ENCODE measurements at regions not wholly inside any gene's neighbourhood (a gene's known extent, or its start where the extent isn't known, plus 50 kb on each side); places are given as distances from the start of the nearest gene placed in this dataset.

DNA sequence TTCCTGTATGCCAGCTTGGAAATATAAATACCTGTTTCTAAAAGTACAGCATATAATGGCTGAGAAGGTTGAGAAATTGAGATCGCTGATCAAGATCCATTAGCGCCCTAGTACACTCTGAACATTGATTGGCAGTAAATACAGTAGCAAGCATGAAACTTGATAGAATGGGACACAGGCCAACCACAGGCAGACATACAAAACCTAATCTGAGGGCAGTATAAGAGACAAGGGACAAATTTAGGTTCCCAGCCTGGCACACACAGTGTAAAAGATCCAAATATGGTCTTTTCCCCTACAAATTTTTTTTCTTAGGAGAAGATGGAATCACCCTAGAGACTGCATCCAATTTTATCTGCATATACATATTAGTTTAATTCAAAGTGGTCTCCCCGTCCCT is 126.5 kb upstream of the ARHGAP42 start:
- H3K36me3 ChIP-seq (ENCODE audit: control insufficient read depth in 1 of 2, insufficient read depth in 2 of 2, low read length in 2 of 2) = no peaks in the 10 kb centered on the region
- H3K9ac ChIP-seq (ENCODE audit: low read length) = no peak overlapping the region
- no peak overlapping the region for H3K4me3 ChIP-seq (ENCODE audit: low read depth, low read length)
- no peaks in the 10 kb centered on the region for H3K79me1 ChIP-seq (ENCODE audit: low read length)
- no peak overlapping the region for H3K27ac ChIP-seq (ENCODE audit: low read depth, low read length)
- no peak overlapping the region for H2AK5ac ChIP-seq (ENCODE audit: low read length)
- no peak overlapping the region for H3K4ac ChIP-seq (ENCODE audit: low read depth, low read length)
- H3K4me1 ChIP-seq (ENCODE audit: control insufficient read depth in 1 of 2, insufficient read depth in 2 of 2, low read length in 2 of 2) = peaks cover 0 to 2% of the 10 kb centered on the region in 2 experiments
- no peak overlapping the region for H2BK12ac ChIP-seq (ENCODE audit: low read length)
- no peaks in the 10 kb centered on the region for H3K27me3 ChIP-seq (ENCODE audit: insufficient read depth, low read length)
- no CpG with 5 or more reads among the region's 3 CpGs for WGBS (ENCODE audit: extremely low coverage, insufficient coverage, insufficient read length)
- H3K18ac ChIP-seq (ENCODE audit: low read length) = no peak overlapping the region
- no peak overlapping the region for H2AFZ ChIP-seq (ENCODE audit: insufficient read depth, low read length, poor library complexity)
- peaks cover 1% of the 10 kb centered on the region for H3K9me3 ChIP-seq (ENCODE audit: insufficient read depth, low read depth, low read length)
- no peaks in the 10 kb centered on the region for H3K79me2 ChIP-seq (ENCODE audit: control insufficient read depth, insufficient read depth, low read length, poor library complexity)
- DNase-seq = no peak
- no peak overlapping the region for H3K14ac ChIP-seq (ENCODE audit: low read length)
- no peak overlapping the region for H4K12ac ChIP-seq (ENCODE audit: low read depth, low read length)
- no peak overlapping the region for H3K23ac ChIP-seq (ENCODE audit: low read length)
- no peak overlapping the region for H3K4me2 ChIP-seq (ENCODE audit: low read length)
- no peak overlapping the region for H4K91ac ChIP-seq (ENCODE audit: low read depth, low read length)
- H4K8ac ChIP-seq (ENCODE audit: low read depth, low read length) = no peak overlapping the region
- no peak overlapping the region for H2BK5ac ChIP-seq (ENCODE audit: low read depth, low read length, poor library complexity)
- no peak overlapping the region for H2BK120ac ChIP-seq (ENCODE audit: insufficient read depth, low read length, poor library complexity)

DNA sequence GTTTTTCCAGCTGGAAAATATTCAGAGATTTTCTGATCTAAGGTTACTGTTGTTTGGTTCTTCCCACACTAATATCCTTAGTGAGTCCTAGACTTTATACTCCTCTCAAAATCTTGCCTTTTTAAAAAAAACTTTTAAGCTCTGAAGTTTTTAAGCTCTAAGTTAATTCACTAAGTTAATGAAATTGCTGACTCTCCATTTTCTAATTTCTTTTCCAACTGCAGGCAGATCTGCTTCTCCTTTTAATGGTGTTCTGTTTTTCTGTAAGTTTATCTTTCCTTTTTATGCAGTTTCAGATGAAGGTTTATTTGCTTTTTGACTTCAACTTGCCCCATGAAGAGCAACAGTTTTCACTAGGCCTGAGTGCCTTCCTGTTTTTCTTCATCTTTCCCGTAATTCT is 125.8 kb upstream of the ARHGAP42 start:
- peaks cover 0 to 2% of the 10 kb centered on the region in 2 experiments for H3K4me1 ChIP-seq (ENCODE audit: control insufficient read depth in 1 of 2, insufficient read depth in 2 of 2, low read length in 2 of 2)
- H4K12ac ChIP-seq (ENCODE audit: low read depth, low read length) = no peak overlapping the region
- DNase-seq = no peak
- H3K36me3 ChIP-seq (ENCODE audit: control insufficient read depth in 1 of 2, insufficient read depth in 2 of 2, low read length in 2 of 2) = no peaks in the 10 kb centered on the region
- H4K8ac ChIP-seq (ENCODE audit: low read depth, low read length) = no peak overlapping the region
- no peak overlapping the region for H2AFZ ChIP-seq (ENCODE audit: insufficient read depth, low read length, poor library complexity)
- H2AK5ac ChIP-seq (ENCODE audit: low read length) = no peak overlapping the region
- H3K23ac ChIP-seq (ENCODE audit: low read length) = no peak overlapping the region
- H2BK5ac ChIP-seq (ENCODE audit: low read depth, low read length, poor library complexity) = no peak overlapping the region
- no peak overlapping the region for H2BK12ac ChIP-seq (ENCODE audit: low read length)
- H3K4me3 ChIP-seq (ENCODE audit: low read depth, low read length) = no peak overlapping the region
- no peaks in the 10 kb centered on the region for H3K79me2 ChIP-seq (ENCODE audit: control insufficient read depth, insufficient read depth, low read length, poor library complexity)
- WGBS (ENCODE audit: extremely low coverage, insufficient coverage, insufficient read length) = no CpG with 5 or more reads among the region's 1 CpG
- H3K9me3 ChIP-seq (ENCODE audit: insufficient read depth, low read depth, low read length) = peaks cover 1% of the 10 kb centered on the region
- H3K4me2 ChIP-seq (ENCODE audit: low read length) = no peak overlapping the region
- H3K4ac ChIP-seq (ENCODE audit: low read depth, low read length) = no peak overlapping the region
- no peaks in the 10 kb centered on the region for H3K27me3 ChIP-seq (ENCODE audit: insufficient read depth, low read length)
- H3K27ac ChIP-seq (ENCODE audit: low read depth, low read length) = no peak overlapping the region
- no peak overlapping the region for H3K14ac ChIP-seq (ENCODE audit: low read length)
- H3K9ac ChIP-seq (ENCODE audit: low read length) = no peak overlapping the region
- no peaks in the 10 kb centered on the region for H3K79me1 ChIP-seq (ENCODE audit: low read length)
- H2BK120ac ChIP-seq (ENCODE audit: insufficient read depth, low read length, poor library complexity) = no peak overlapping the region
- no peak overlapping the region for H4K91ac ChIP-seq (ENCODE audit: low read depth, low read length)
- H3K18ac ChIP-seq (ENCODE audit: low read length) = no peak overlapping the region

DNA sequence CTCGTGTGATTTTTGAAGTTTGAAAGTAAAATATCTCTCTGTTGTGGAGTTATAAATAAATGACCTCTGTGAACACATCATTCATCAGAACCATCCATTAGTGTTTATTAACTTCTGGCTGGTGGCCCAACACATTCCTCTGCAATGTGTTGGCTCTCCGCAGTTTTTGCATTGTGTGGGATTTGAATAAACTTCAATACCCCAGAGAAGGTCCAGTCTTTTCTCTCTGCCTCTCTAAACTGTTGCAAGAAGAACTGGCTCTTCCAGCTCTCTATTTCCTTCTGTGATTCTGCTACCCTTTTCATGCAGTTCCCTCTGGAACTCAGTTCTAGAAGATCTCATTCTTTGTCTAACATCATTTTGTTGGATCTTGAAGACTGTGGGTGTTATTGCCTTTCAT is 125.0 kb upstream of the ARHGAP42 start:
- peaks cover 0 to 2% of the 10 kb centered on the region in 2 experiments for H3K4me1 ChIP-seq (ENCODE audit: control insufficient read depth in 1 of 2, insufficient read depth in 2 of 2, low read length in 2 of 2)
- no peak overlapping the region for H2AFZ ChIP-seq (ENCODE audit: insufficient read depth, low read length, poor library complexity)
- H4K8ac ChIP-seq (ENCODE audit: low read depth, low read length) = no peak overlapping the region
- H3K14ac ChIP-seq (ENCODE audit: low read length) = no peak overlapping the region
- no peaks in the 10 kb centered on the region for H3K79me2 ChIP-seq (ENCODE audit: control insufficient read depth, insufficient read depth, low read length, poor library complexity)
- H3K27me3 ChIP-seq (ENCODE audit: insufficient read depth, low read length) = no peaks in the 10 kb centered on the region
- H3K9me3 ChIP-seq (ENCODE audit: insufficient read depth, low read depth, low read length) = peaks cover 1% of the 10 kb centered on the region
- H3K4ac ChIP-seq (ENCODE audit: low read depth, low read length) = no peak overlapping the region
- no peak for DNase-seq
- H2BK120ac ChIP-seq (ENCODE audit: insufficient read depth, low read length, poor library complexity) = no peak overlapping the region
- no CpG with 5 or more reads among the region's 2 CpGs for WGBS (ENCODE audit: extremely low coverage, insufficient coverage, insufficient read length)
- H3K23ac ChIP-seq (ENCODE audit: low read length) = no peak overlapping the region
- no peak overlapping the region for H3K18ac ChIP-seq (ENCODE audit: low read length)
- H2AK5ac ChIP-seq (ENCODE audit: low read length) = no peak overlapping the region
- H3K9ac ChIP-seq (ENCODE audit: low read length) = no peak overlapping the region
- no peaks in the 10 kb centered on the region for H3K79me1 ChIP-seq (ENCODE audit: low read length)
- no peak overlapping the region for H4K12ac ChIP-seq (ENCODE audit: low read depth, low read length)
- no peak overlapping the region for H3K4me3 ChIP-seq (ENCODE audit: low read depth, low read length)
- no peaks in the 10 kb centered on the region for H3K36me3 ChIP-seq (ENCODE audit: control insufficient read depth in 1 of 2, insufficient read depth in 2 of 2, low read length in 2 of 2)
- H3K4me2 ChIP-seq (ENCODE audit: low read length) = no peak overlapping the region
- no peak overlapping the region for H3K27ac ChIP-seq (ENCODE audit: low read depth, low read length)
- no peak overlapping the region for H2BK5ac ChIP-seq (ENCODE audit: low read depth, low read length, poor library complexity)
- H4K91ac ChIP-seq (ENCODE audit: low read depth, low read length) = no peak overlapping the region
- H2BK12ac ChIP-seq (ENCODE audit: low read length) = no peak overlapping the region

DNA sequence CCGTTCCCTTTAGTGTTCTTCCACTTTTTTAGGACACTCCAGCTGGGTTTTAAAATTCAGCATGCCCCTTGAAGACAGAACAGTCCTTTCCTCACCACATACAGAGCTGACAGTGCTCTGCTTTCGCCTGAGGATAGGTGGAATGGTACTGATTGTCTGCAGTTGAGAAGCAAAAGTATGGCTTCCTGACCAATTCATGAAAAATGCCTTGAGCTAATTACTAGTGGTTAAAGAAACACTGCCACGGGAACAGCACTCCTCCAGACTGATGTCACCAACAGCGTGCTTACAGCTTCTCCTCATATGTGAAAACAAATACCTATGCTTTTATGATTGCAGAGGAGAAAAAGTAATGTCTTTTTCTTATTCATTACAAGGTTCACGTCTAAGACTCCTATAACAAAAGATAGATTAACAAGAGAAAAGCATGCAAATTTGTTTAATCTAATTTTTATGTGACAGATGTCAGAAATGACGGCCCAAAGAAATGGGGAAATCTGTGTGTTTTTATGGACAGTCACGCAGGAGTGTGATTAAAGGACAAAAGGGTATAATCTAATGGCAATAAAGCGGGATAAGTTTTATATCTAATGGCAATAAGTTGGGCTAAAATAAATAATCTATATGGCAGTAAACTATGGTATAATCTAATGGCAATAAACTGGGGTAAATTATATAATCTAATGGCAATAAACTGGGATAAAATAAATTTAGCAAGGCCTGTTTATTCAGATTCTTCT is 123.4 kb upstream of the ARHGAP42 start:
- Histone ChIP-seq H3K36me3 (ENCODE audit: control insufficient read depth in 1 of 2, insufficient read depth in 2 of 2, low read length in 2 of 2) (no peaks in the 10 kb centered on the region), H3K4me1 (ENCODE audit: control insufficient read depth in 1 of 2, insufficient read depth in 2 of 2, low read length in 2 of 2) (peaks cover 0 to 2% of the 10 kb centered on the region in 2 experiments), H2AFZ (ENCODE audit: insufficient read depth, low read length, poor library complexity) (no peak overlapping the region), H3K9me3 (ENCODE audit: insufficient read depth, low read depth, low read length) (peaks cover 1% of the 10 kb centered on the region), H3K4ac (ENCODE audit: low read depth, low read length) (no peak overlapping the region), H2BK12ac (ENCODE audit: low read length) (no peak overlapping the region), H3K4me3 (ENCODE audit: low read depth, low read length) (no peak overlapping the region), H2AK5ac (ENCODE audit: low read length) (no peak overlapping the region), H3K27me3 (ENCODE audit: insufficient read depth, low read length) (no peaks in the 10 kb centered on the region), H3K14ac (ENCODE audit: low read length) (no peak overlapping the region), H2BK5ac (ENCODE audit: low read depth, low read length, poor library complexity) (no peak overlapping the region), H3K9ac (ENCODE audit: low read length) (no peak overlapping the region), H3K4me2 (ENCODE audit: low read length) (peak overlapping the region; percentile 19), H3K79me2 (ENCODE audit: control insufficient read depth, insufficient read depth, low read length, poor library complexity) (no peaks in the 10 kb centered on the region), H3K27ac (ENCODE audit: low read depth, low read length) (peak overlapping the region; percentile 19), H3K18ac (ENCODE audit: low read length) (no peak overlapping the region), H2BK120ac (ENCODE audit: insufficient read depth, low read length, poor library complexity) (no peak overlapping the region), H4K91ac (ENCODE audit: low read depth, low read length) (no peak overlapping the region), H4K8ac (ENCODE audit: low read depth, low read length) (no peak overlapping the region), H3K23ac (ENCODE audit: low read length) (no peak overlapping the region), H4K12ac (ENCODE audit: low read depth, low read length) (no peak overlapping the region), H3K79me1 (ENCODE audit: low read length) (no peaks in the 10 kb centered on the region)
- no CpG with 5 or more reads among the region's 8 CpGs for WGBS (ENCODE audit: extremely low coverage, insufficient coverage, insufficient read length)
- no peak for DNase-seq

All from trophoblast cell (in vitro differentiated cells and primary cell).